ENCODE measurements at regions not wholly inside any gene's neighbourhood (a gene's known extent, or its start where the extent isn't known, plus 50 kb on each side); places are given as distances from the start of the nearest gene placed in this dataset.

DNA sequence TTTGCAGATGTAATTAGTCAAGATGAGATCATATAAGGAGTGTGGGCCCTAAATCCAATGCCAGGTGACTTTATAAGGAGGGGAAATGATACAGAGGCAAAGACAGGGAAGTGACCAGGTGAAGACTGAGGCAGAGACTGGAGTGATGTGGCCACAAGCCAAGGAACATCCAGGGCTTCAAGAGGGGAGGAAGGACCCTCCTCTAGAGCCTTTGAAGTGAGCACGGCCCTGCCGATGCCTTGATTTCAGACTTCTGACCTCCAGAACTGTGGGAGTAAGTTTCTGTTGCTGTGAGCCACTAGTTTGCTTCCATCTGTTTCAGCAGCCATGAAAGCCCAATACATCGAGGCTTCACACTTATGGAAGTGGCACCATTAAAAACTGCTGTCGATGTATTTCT lies 78.7 kb downstream of the SHANK2 start:
- TF ChIP-seq CTCF (conservative IDR thresholded peaks at IDR 0.05; ENCODE audit: low read depth in 2 of 2) (no peak), JUNB (IDR thresholded peaks at IDR 0.05; ENCODE audit: unreplicated experiment) (no peak), POLR2AphosphoS5 (IDR thresholded peaks at IDR 0.05; ENCODE audit: low read depth) (no peak), ZNF114 (CRISPR knock-in tag; IDR thresholded peaks at IDR 0.05) (no peak), CREB1 (CRISPR knock-in tag; IDR thresholded peaks at IDR 0.05; ENCODE audit: low read depth) (no peak)
